GM12892 (cell line): ENCODE measurements at regions not wholly inside any gene's neighbourhood (a gene's known extent, or its start where the extent isn't known, plus 50 kb on each side); places are given as distances from the start of the nearest gene placed in this dataset.

ENCODE experiments used
- POLR2A ChIP-seq: IDR thresholded peaks from 2 replicates; pipeline ENCODE4 v1.6.1; 2011; ENCODE audit warnings: low read depth, low read length, control low read depth
- POLR2AphosphoS5 ChIP-seq: IDR thresholded peaks from 2 replicates; pipeline ENCODE4 v1.6.1; 2011; ENCODE audit warnings: low read depth, low read length, control low read depth

DNA sequence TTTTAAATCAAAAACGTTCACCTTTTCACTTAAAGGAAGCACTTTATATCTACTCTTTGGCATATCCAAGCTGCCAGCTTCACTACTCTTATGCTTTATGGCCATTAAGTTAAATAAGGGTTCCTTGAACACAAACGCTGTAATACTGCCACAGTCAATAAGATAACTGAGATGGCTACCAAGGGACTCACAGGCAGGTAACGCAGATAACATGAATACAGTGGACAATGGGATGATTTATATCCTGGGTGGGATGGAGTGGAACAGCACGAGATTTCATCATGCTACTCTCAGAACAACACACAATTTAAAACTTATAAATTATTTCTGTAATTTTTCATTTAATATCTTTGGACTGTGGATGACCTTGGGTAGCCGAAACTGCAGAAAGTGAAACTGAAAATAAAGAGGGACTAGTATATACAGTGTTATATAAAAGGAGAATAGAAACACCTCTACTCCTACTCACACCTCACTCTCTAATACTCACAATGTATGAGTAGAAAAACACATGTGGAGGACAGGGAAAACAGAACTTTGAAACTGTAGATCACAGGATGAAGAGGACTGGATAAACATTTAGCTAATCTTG lies 367.3 kb downstream of the C12orf50 start:
- TF ChIP-seq POLR2AphosphoS5: no peak
- no peak for TF ChIP-seq POLR2A
